GM12878 (cell line): ENCODE measurements at regions not wholly inside any gene's neighbourhood (a gene's known extent, or its start where the extent isn't known, plus 50 kb on each side); places are given as distances from the start of the nearest gene placed in this dataset.

ENCODE experiments used
- ATAC-seq: fragments of 200-7000 bp; cut with Tn5 transposase; 3 replicates; pipeline ENCODE4 v1.9.1; 2020; ENCODE audit warnings: mild to moderate bottlenecking, moderate library complexity
- BruUV-seq: library from RNA; stranded (reverse); fragments of 400-500 nt; replicated peaks from 2 replicates; lab custom pipeline; 2021; lab: Mats Ljungman, UMichigan
- CTCF ChIA-PET: fragments of 300-600 bp; sonication (Branson Sonifier 250); formaldehyde crosslinking; extraction: SDS; loops from one replicate; lab custom pipeline; 2021; ENCODE audit warnings: inconsistent platforms; lab: Yijun Ruan, JAX
- POLR2A ChIA-PET: fragments of 350-600 bp; formaldehyde crosslinking; extraction: SDS; loops from one replicate; lab custom pipeline; 2021; ENCODE audit warnings: inconsistent platforms; lab: Charles Lee
- RAD21 ChIA-PET: fragments of 300-600 bp; sonication (Branson Sonifier 250); formaldehyde crosslinking; loops from one replicate; lab custom pipeline; 2023; ENCODE audit warnings: antibody characterized with exemption; ENCODE audit not compliant: unreplicated experiment; lab: Charles Lee
- SMC1A ChIA-PET: fragments of 300-600 bp; sonication (Branson Sonifier 250); formaldehyde crosslinking; loops from one replicate; lab custom pipeline; 2023; ENCODE audit not compliant: unreplicated experiment, uncharacterized antibody; lab: Charles Lee
- DNase-seq: peaks from one replicate; pipeline ENCODE4 v3.0.0-alpha.2; 2011; ENCODE audit warnings: low read depth, low spot score
- FAIRE-seq: peaks from 3 replicates; lab custom pipeline; 2011; peaks lifted over from hg19 to GRCh38; lab: Jason Lieb, UNC
- H2AFZ ChIP-seq: 2 replicates; pipeline ENCODE4 v1.6.0; 2011; ENCODE audit warnings: low read depth, low read length, control low read depth; ENCODE audit not compliant: control insufficient read depth
- H3K27ac ChIP-seq: 2 replicates; pipeline ENCODE4 v1.5.1; 2011; ENCODE audit warnings: control low read depth; ENCODE audit not compliant: control insufficient read depth, insufficient read depth
- H3K27me3 ChIP-seq, 2 experiments: replicated peaks in 1 of 2; 2 replicates each; pipeline versions ENCODE4 v1.6.0 to v1.6.1; 2011; ENCODE audit warnings: low read length in 1 of 2; ENCODE audit not compliant: control insufficient read depth in 2 of 2, insufficient read depth in 2 of 2
- H3K36me3 ChIP-seq, 2 experiments: 2 replicates each; pipeline ENCODE4 v1.5.1; 2011; ENCODE audit warnings: low read length in 1 of 2; ENCODE audit not compliant: control insufficient read depth in 2 of 2, insufficient read depth in 2 of 2
- H3K4me1 ChIP-seq: 2 replicates; pipeline ENCODE4 v1.6.1; 2011; ENCODE audit warnings: mild to moderate bottlenecking, low read length, moderate library complexity, mixed read lengths; ENCODE audit not compliant: control insufficient read depth, insufficient read depth
- H3K4me2 ChIP-seq: 2 replicates; pipeline ENCODE4 v1.6.0; 2011; ENCODE audit warnings: control low read depth; ENCODE audit not compliant: control insufficient read depth, insufficient read depth
- H3K4me3 ChIP-seq: fragments of 200-600 bp; sonication (generic); 2 replicates; pipeline ENCODE4 v1.5.1; 2016
- H3K79me2 ChIP-seq: 2 replicates; pipeline ENCODE4 v1.6.0; 2011; ENCODE audit warnings: low read length; ENCODE audit not compliant: control insufficient read depth, insufficient read depth
- H3K9ac ChIP-seq: 2 replicates; pipeline ENCODE4 v1.8.0; 2011; ENCODE audit warnings: low read length, control low read depth, mixed read lengths; ENCODE audit not compliant: control insufficient read depth, insufficient read depth
- H3K9me3 ChIP-seq: replicated peaks from 3 replicates; pipeline ENCODE4 v1.5.1; 2011; ENCODE audit warnings: mild to moderate bottlenecking, low read length; ENCODE audit not compliant: control insufficient read depth, insufficient read depth
- H4K20me1 ChIP-seq: 2 replicates; pipeline ENCODE4 v1.6.0; 2011; ENCODE audit not compliant: control insufficient read depth, insufficient read depth
- BMI1 ChIP-seq: fragments of 450-650 bp; IDR thresholded peaks from 2 replicates; pipeline ENCODE4 v1.6.1; 2016; ENCODE audit warnings: mild to moderate bottlenecking, moderate library complexity, borderline replicate concordance
- EZH2 ChIP-seq: IDR thresholded peaks from 2 replicates; pipeline ENCODE4 v1.6.1; 2012; ENCODE audit warnings: low read depth, mild to moderate bottlenecking, control low read depth, inconsistent platforms, low read length, borderline replicate concordance; ENCODE audit not compliant: control insufficient read depth
- FOS ChIP-seq: IDR thresholded peaks from 3 replicates; pipeline ENCODE4 v1.6.1; 2011; ENCODE audit warnings: borderline replicate concordance; ENCODE audit not compliant: insufficient read length; ENCODE audit errors: extremely low read depth
- FOXK2 ChIP-seq: fragments of 450-650 bp; IDR thresholded peaks from 2 replicates; pipeline ENCODE4 v1.6.1; 2017; ENCODE audit warnings: mild to moderate bottlenecking, moderate library complexity
- NFIC ChIP-seq: IDR thresholded peaks from 2 replicates; pipeline ENCODE4 v1.6.1; 2012; ENCODE audit warnings: low read depth, mild to moderate bottlenecking, inconsistent platforms, low read length, moderate library complexity
- NFYA ChIP-seq: IDR thresholded peaks from 2 replicates; pipeline ENCODE4 v1.6.1; 2011; ENCODE audit warnings: low read depth, mild to moderate bottlenecking, low read length, improper control_type of control experiment, borderline replicate concordance
- NR2F1 ChIP-seq: fragments of 450-650 bp; conservative IDR thresholded peaks from 2 replicates; pipeline ENCODE4 v1.6.1; 2017; ENCODE audit warnings: mild to moderate bottlenecking
- NRF1 ChIP-seq: conservative IDR thresholded peaks from 2 replicates; pipeline ENCODE4 v1.6.1; 2011; ENCODE audit warnings: mild to moderate bottlenecking, low read depth, low read length, improper control_type of control experiment
- SUZ12 ChIP-seq: fragments of 200-600 bp; sonication (generic); IDR thresholded peaks from one replicate; pipeline ENCODE4 v1.6.1; 2018; ENCODE audit warnings: antibody characterized with exemption, mild to moderate bottlenecking; ENCODE audit not compliant: unreplicated experiment
- WRNIP1 ChIP-seq: IDR thresholded peaks from 2 replicates; pipeline ENCODE4 v1.6.1; 2011; ENCODE audit warnings: low read depth, low read length, improper control_type of control experiment, borderline replicate concordance
- WGBS: methylation state at CpG from one replicate; pipeline ENCODE4 v1.1.6; 2016; ENCODE audit warnings: low lambda C conversion rate; ENCODE audit not compliant: insufficient replicate concordance, insufficient coverage; ENCODE audit errors: missing lambda C conversion rate; 5-methylcytosine and 5-hydroxymethylcytosine counted together
- in situ Hi-C: fragments of 300-500 bp; cut with MboI; formaldehyde crosslinking; loops from 9 replicates; pipeline ENCODE4 v1.14.3; 2018; ENCODE audit warnings: mixed read lengths
- intact Hi-C: fragments of 100-400 bp; cut with micrococcal nuclease; formaldehyde crosslinking; loops from one replicate; pipeline ENCODE4 v1.14.2; 2022; ENCODE audit not compliant: unreplicated experiment

DNA sequence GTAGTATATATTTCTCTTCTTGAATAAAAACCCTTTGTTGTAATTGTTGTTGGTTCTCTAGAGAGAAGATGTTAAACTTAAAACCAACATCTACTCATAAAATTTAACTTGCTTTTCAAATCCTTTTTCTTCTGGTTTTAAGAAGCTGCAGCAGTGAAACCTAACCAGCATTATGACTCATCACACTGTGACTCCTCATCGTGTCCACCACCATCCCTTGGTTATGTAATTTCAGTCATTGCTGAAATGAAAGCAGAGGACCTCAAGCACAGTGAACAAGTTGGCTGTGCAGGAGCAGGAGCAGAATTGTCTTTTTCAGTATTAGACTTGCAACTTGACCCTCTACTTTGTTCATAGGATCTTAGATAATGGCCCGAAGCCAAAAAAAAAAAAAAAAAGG lies 64.9 kb upstream of the HTR2A start (continued):
- TF ChIP-seq FOS: no peak
- TF ChIP-seq EZH2: no peak
- TF ChIP-seq NFIC: peak; percentile 74

DNA sequence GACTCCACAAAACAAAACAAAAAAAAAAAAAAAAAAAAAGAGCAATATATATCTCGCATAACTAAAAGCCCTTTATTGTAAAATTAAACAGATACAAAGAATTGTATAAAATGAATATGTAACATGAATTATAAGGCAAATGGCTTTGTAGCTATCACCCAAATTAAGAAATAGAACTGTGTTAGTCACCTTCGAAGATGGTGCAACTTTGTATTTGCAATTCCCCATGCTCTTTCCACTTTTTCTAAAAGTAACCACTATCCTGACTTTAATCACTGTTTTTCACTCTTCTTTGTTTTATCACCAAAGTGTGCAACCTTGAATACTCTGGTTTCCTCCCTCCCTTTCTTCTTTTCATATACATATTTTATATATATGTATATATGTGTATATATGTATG lies 57.1 kb upstream of the HTR2A start:
- no peaks in the 10 kb centered on the region for H3K9me3 ChIP-seq
- no peaks in the 10 kb centered on the region for H3K27me3 ChIP-seq
- H2AFZ ChIP-seq: no peak overlapping the region
- no peak overlapping the region for H3K9ac ChIP-seq
- no peak overlapping the region for H3K27ac ChIP-seq
- 0 out of 2 replicates have a peak, but pooled peaks cover 3% of the 10 kb centered on the region for H3K4me1 ChIP-seq
- no peak for ATAC-seq
- 74% methylated on average over 2 of the region's 2 CpGs for WGBS
- TF ChIP-seq WRNIP1: no peak
- no peak for TF ChIP-seq BMI1
- no peak for TF ChIP-seq NR2F1
- no peak for TF ChIP-seq NRF1
- no peak for TF ChIP-seq SUZ12
- TF ChIP-seq NFYA: no peak
- no peak for TF ChIP-seq FOXK2
- SMC1A ChIA-PET: no interaction called here
- DNase-seq: no peak
- H4K20me1 ChIP-seq: no peaks in the 10 kb centered on the region
- POLR2A ChIA-PET: interaction anchor here (0.6 kb wide), 1 partner anchor 1625 kb away, joined by 3 read pairs; no protein-coding TSS in a partner anchor
- intact Hi-C loops (no loop called here), in situ Hi-C loops (no loop called here)
- RAD21 ChIA-PET: no interaction called here
- no peak for FAIRE-seq
- no peaks in the 10 kb centered on the region for H3K36me3 ChIP-seq
- no peak overlapping the region for H3K4me3 ChIP-seq
- CTCF ChIA-PET: interaction anchor here (0.8 to 1.0 kb wide), 2 partner anchors 10 to 13 kb away, joined by 3 read pairs; no protein-coding TSS in a partner anchor
- no TSS peak for BruUV-seq
- H3K4me2 ChIP-seq: no peak overlapping the region
- no peaks in the 10 kb centered on the region for H3K79me2 ChIP-seq
